Stimulated activated memory B cell treated with anti-CD40 and anti-IgM and Interleukin-4, amounts not matched to agents 10 μg/mL and 1 μg/mL and 100 μg/mL, for 72 hours (primary cell): ENCODE measurements at regions not wholly inside any gene's neighbourhood (a gene's known extent, or its start where the extent isn't known, plus 50 kb on each side); places are given as distances from the start of the nearest gene placed in this dataset.
"Not testable (repeated sequence)": the region's sequence is repeated elsewhere in the genome, so short reads cannot be mapped to it uniquely, and the experiment has no call there.

Source experiments
- ATAC-seq: fragments of 150-1000 bp; cut with Tn5 transposase; 2 replicates; pipeline ENCODE4 v1.10.0; 2021
- H3K27ac Mint-ChIP-seq: one replicate; pipeline ENCODE4 v1.8.0; 2022; ENCODE audit warnings: mild to moderate bottlenecking, mixed read lengths
- H3K27me3 Mint-ChIP-seq: one replicate; pipeline ENCODE4 v1.8.0; 2022; ENCODE audit warnings: mixed read lengths
- H3K36me3 Mint-ChIP-seq: one replicate; pipeline ENCODE4 v1.8.0; 2022; ENCODE audit warnings: mixed read lengths
- H3K4me1 Mint-ChIP-seq: one replicate; pipeline ENCODE4 v1.8.0; 2022; ENCODE audit warnings: mixed read lengths
- H3K4me3 Mint-ChIP-seq: one replicate; pipeline ENCODE4 v1.8.0; 2022; ENCODE audit warnings: mild to moderate bottlenecking, moderate library complexity, mixed read lengths
- H3K9me3 Mint-ChIP-seq: one replicate; pipeline ENCODE4 v1.8.0; 2022; ENCODE audit warnings: mixed read lengths

GRCh38 chr16:18181028-18181427 lies 155.5 kb downstream of the NPIPA8 start:
- ATAC-seq, H3K36me3 Mint-ChIP-seq, H3K27ac Mint-ChIP-seq, H3K4me3 Mint-ChIP-seq, H3K27me3 Mint-ChIP-seq, H3K4me1 Mint-ChIP-seq, H3K9me3 Mint-ChIP-seq: not testable (repeated sequence)

GRCh38 chr16:18173945-18174497 lies 162.5 kb downstream of the NPIPA8 start:
- not testable (repeated sequence) for H3K4me3 Mint-ChIP-seq, ATAC-seq, H3K9me3 Mint-ChIP-seq, H3K27me3 Mint-ChIP-seq, H3K27ac Mint-ChIP-seq, H3K36me3 Mint-ChIP-seq, H3K4me1 Mint-ChIP-seq

- H3K27me3 Mint-ChIP-seq, result peaks cover 15% of the 10 kb centered on the region
- H3K36me3 Mint-ChIP-seq, ATAC-seq, H3K4me1 Mint-ChIP-seq, H3K4me3 Mint-ChIP-seq, H3K27ac Mint-ChIP-seq: not testable (repeated sequence)
- peaks cover 11% of the 10 kb centered on the region for H3K9me3 Mint-ChIP-seq
These were observed 174.2 kb downstream of the NPIPA8 start for GRCh38 chr16:18162293-18162692.

DNA sequence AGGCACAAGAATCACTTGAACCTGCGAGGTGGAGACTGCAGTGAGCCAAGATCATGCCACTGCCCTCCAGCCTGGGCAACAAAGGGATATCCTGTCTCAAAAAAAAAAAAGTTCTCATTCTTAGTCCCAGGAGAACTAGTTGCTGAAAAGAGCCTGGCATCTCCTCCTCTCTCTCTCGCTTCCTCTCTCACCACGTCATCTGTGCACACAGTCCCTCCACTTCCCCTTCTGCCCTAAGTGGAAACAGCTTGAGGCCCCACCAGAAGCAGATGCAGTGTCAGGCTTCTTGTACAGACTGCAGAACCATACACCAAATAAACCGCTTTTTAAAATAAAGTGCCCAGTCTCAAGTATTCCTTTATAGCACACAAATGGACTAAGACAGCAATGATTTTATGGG lies 175.3 kb downstream of the NPIPA8 start:
- peaks cover 12% of the 10 kb centered on the region for H3K9me3 Mint-ChIP-seq
- H3K27me3 Mint-ChIP-seq, result peaks cover 18% of the 10 kb centered on the region
- not testable (repeated sequence) for H3K27ac Mint-ChIP-seq, H3K36me3 Mint-ChIP-seq, H3K4me3 Mint-ChIP-seq, H3K4me1 Mint-ChIP-seq
- ATAC-seq, result peak; percentile 56

DNA sequence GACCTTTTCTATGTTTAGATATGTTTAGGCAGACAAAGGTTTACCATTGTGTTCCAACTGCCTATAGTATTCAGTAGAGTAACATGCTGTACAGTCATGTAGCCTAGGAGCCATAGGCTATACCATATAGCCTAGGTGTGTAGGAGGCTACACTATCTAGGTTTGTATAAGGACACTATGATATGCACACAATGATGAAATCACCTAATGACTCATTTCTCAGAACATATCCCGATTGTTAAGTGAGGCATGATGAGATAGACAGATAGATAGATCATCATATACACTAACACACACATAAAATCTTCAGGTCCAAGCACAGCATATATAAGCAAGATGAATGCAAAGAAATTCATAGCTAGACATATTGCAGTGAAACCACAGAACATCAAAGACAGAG lies 177.4 kb downstream of the NPIPA8 start:
- H3K9me3 Mint-ChIP-seq, H3K36me3 Mint-ChIP-seq, ATAC-seq, H3K27ac Mint-ChIP-seq, H3K4me1 Mint-ChIP-seq, H3K4me3 Mint-ChIP-seq: not testable (repeated sequence)
- H3K27me3 Mint-ChIP-seq, result peaks cover 18% of the 10 kb centered on the region

GRCh38 chr16:18157854-18158253 lies 178.7 kb downstream of the NPIPA8 start:
- not testable (repeated sequence) for H3K27ac Mint-ChIP-seq, H3K36me3 Mint-ChIP-seq, H3K4me1 Mint-ChIP-seq, ATAC-seq, H3K4me3 Mint-ChIP-seq
- peaks cover 18% of the 10 kb centered on the region for H3K27me3 Mint-ChIP-seq
- H3K9me3 Mint-ChIP-seq, result peaks cover 11% of the 10 kb centered on the region

DNA sequence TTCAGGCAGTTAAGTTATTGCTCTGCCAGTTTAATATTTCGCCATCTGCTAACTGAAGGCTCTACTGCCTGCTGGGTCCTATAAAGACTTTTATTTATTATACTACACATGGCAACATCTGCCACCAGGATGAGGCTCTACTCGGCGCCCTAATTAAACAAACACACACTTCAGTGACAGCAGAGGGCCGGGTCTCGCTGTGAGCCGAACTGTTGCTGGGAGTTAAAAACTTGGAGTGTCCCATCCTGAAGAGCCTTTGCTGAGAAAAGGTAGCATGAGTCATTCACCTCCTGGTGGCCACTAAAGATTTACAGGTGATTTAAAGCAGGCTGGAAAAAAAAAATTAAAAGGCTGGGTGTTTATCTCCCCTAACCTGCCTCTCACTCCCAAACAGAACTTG lies 183.7 kb downstream of the NPIPA8 start:
- not testable (repeated sequence) for H3K4me1 Mint-ChIP-seq, H3K4me3 Mint-ChIP-seq, ATAC-seq, H3K36me3 Mint-ChIP-seq, H3K9me3 Mint-ChIP-seq, H3K27ac Mint-ChIP-seq
- peaks cover 21% of the 10 kb centered on the region for H3K27me3 Mint-ChIP-seq

DNA sequence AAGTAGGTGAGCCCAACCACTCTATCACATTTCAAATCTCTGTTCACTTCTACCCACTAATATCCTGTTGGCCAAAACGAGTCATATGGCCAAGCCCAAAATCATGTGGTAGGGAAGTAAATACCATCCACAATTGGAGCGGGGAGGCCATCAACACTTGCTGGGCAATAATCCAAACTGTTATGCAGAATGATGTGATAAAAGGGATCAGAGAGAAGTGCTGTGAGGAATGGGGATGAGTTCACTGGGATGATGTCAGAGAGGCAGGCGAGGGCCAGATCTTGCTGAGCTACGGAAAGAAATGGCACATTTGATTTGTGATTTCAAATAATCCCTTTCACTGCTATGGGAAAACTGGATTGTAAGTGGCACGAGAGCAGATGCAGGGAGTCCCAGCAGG lies 188.4 kb downstream of the NPIPA8 start:
- not testable (repeated sequence) for H3K9me3 Mint-ChIP-seq, H3K4me3 Mint-ChIP-seq, ATAC-seq, H3K36me3 Mint-ChIP-seq, H3K27ac Mint-ChIP-seq, H3K4me1 Mint-ChIP-seq
- H3K27me3 Mint-ChIP-seq, result peaks cover 12% of the 10 kb centered on the region

DNA sequence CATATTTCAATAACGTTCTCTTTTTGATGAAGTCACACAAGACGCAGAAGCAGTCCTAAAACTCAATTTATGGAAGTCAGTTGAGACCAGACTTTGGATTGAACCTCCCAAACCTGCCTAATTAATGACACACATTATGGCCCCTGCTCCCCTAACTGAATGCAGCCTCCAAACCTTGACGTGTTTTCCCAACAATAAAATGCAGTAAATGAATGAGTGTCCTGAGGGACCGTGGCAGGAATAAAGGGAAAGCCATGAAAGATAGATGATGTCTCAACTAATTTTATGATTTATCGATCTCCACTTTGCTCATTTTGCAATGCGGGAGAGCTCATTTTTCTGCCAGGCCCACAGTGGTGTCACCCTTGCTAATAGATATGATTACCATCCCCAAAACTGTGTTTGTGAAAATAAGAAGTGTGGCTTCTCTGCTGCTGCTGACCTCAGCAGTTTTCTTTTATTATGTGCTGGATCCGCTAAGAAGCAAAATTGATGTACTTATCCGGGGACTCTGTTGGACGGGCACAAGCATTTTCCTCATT lies 189.9 kb downstream of the NPIPA8 start:
- not testable (repeated sequence) for ATAC-seq, H3K27me3 Mint-ChIP-seq, H3K4me3 Mint-ChIP-seq, H3K4me1 Mint-ChIP-seq, H3K27ac Mint-ChIP-seq, H3K9me3 Mint-ChIP-seq, H3K36me3 Mint-ChIP-seq

DNA sequence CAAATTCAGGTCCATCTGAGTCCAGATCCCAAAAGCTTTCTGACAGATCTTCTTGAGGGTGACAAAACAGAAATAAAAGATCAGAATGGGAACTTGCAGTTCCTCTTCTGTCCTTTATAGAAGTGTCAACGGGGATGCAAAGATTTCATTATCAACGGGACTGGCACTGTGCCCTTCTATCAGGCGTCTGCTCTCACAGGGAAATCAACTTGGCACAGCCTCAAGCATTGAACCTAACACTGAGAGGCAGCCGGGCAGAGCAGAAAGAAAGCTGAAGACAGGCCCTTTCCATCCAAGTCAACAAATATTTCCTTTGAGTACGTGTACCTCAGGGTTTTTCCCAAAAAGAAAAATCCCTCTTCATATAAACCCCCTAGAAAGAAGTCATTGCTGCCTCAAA lies 194.5 kb downstream of the NPIPA8 start:
- H3K9me3 Mint-ChIP-seq, H3K27ac Mint-ChIP-seq, H3K4me1 Mint-ChIP-seq, H3K27me3 Mint-ChIP-seq, H3K4me3 Mint-ChIP-seq, ATAC-seq, H3K36me3 Mint-ChIP-seq: not testable (repeated sequence)

DNA sequence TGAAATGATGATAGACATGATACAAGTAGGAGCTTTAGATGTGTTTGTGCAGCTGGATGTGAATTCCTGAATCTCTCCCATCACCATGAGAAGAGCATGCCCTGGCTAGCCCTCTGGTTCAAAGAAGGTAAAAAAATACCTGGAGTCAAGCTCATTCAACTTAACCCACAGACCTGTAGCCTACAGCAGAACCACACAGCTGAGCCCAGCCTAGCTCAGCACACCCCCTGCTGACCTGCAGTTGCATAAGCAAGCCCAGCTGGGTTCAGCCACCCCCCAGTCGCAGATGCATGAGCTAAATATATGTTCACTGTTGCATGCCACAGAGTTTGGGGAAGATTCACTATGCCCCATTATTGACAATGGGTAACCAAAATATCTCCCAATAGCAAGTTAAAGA lies 200.2 kb downstream of the NPIPA8 start:
- not testable (repeated sequence) for H3K27ac Mint-ChIP-seq

DNA sequence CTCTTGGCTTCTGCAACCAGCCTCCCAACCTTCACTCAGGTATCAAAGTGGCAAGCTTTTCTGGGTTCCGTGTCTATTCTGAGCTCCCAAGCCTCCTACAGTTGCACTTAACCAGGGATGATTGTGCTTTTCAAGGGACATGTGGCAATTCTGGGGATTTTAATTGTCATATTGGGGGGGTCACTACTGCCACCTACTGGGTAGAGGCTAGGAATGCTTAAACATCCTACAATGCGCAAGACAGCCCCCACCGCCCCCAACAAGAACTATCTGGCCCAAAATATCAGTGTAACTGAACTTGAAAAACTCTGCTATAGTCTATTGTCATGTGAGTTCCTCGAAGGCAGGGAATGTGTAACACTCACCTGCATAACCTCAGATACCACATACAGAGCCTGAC lies 201.5 kb downstream of the NPIPA8 start:
- ATAC-seq, H3K27me3 Mint-ChIP-seq, H3K27ac Mint-ChIP-seq, H3K4me1 Mint-ChIP-seq, H3K9me3 Mint-ChIP-seq, H3K4me3 Mint-ChIP-seq, H3K36me3 Mint-ChIP-seq: not testable (repeated sequence)

More for the DNA sequence above, 200.2 kb downstream of the NPIPA8 start:
- not testable (repeated sequence) for H3K4me1 Mint-ChIP-seq, H3K36me3 Mint-ChIP-seq, ATAC-seq, H3K4me3 Mint-ChIP-seq, H3K9me3 Mint-ChIP-seq, H3K27me3 Mint-ChIP-seq

DNA sequence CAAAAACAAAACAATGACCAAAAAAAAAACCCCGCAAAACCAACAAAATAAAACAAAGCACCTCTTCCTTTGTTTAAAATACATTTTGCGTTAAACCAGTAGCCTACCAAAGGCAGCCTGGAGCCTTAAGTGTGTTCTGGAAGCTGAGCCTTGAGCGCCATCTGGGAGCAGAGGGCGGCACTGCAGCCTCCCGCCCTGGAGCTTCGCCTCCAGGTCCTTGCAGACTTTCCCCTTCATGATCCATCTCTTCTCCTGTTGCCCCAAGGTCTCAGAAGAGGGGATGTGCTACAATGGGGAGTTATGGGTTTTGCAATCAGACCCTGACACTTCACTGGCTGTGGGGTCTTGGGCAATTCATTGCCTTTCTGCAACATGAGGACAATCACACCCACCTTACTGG lies 204.9 kb downstream of the NPIPA8 start:
- H3K9me3 Mint-ChIP-seq, H3K4me3 Mint-ChIP-seq, H3K4me1 Mint-ChIP-seq, H3K27me3 Mint-ChIP-seq, H3K36me3 Mint-ChIP-seq, H3K27ac Mint-ChIP-seq: not testable (repeated sequence)
- ATAC-seq, result peak; percentile 77

DNA sequence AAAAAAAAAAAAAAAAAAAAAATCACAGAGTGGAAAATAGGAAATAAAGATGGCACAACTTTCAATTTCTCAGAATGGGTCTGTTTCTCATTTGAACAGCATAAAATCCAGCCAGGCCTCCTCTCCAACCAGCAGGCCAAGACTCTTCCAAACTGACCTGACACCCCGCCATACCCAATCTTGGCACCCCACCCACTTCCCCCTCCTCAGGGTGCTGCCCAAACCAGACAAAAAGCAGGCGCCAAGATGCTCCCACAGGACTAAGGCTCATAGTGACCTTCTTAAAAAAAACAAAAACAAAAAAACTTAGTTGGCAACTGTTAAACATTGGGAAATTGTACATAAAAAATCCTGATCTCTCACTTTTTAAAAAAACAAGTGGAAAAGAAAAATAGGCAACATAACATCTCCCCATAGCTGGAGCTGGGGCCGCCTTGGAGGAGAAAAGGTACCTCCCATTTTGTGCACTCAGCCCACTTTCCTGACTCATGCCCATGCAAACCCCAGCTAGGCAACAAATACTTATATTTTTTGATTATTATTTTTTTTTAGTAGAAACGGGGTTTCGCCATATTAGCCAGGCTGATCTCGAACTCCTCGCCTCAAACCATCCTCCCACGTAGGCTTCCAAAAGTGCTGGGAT lies 205.9 kb downstream of the NPIPA8 start:
- H3K9me3 Mint-ChIP-seq, H3K4me3 Mint-ChIP-seq, H3K4me1 Mint-ChIP-seq, H3K36me3 Mint-ChIP-seq, ATAC-seq, H3K27ac Mint-ChIP-seq, H3K27me3 Mint-ChIP-seq: not testable (repeated sequence)

DNA sequence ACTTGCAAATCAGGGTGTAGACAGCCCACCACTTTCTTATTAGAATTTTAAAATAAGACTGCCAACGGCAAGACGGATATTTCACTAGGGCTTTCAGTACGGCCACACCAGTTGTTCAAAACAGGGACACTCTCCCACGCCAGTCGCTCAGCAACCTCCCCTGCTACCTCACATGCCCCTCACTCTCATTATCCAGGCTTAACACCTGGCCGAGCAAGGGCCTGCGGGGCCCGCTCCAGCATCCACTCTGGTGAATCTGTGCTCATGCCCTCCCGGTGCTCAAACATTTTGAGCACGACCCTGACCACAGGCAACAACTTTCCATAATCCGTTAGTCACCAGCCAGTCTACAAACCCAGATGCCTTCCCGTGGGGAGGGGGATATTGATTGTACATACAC lies 209.5 kb downstream of the NPIPA8 start:
- H3K4me1 Mint-ChIP-seq, ATAC-seq, H3K9me3 Mint-ChIP-seq, H3K36me3 Mint-ChIP-seq, H3K27me3 Mint-ChIP-seq, H3K4me3 Mint-ChIP-seq, H3K27ac Mint-ChIP-seq: not testable (repeated sequence)

DNA sequence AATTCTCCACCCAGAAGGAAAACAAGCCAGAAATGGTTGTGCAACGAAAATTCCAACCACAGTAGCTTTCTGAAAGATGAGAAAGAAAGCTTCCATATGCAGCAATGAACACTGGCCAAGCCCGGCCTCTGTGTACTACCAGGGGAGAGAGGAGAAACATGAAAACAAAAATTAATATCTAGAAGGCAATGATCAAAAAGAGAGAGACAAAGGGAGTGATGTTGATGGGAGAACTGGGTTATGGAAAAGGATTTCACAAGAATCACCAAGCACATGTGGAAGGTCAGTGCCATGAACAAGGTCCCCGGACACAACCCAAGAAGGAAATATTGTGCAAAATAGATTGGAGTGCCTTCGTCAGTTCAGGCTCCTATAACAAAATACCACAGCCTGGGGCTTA lies 217.4 kb downstream of the NPIPA8 start:
- not testable (repeated sequence) for H3K36me3 Mint-ChIP-seq, H3K9me3 Mint-ChIP-seq, H3K4me1 Mint-ChIP-seq, H3K27me3 Mint-ChIP-seq, H3K4me3 Mint-ChIP-seq, H3K27ac Mint-ChIP-seq, ATAC-seq

DNA sequence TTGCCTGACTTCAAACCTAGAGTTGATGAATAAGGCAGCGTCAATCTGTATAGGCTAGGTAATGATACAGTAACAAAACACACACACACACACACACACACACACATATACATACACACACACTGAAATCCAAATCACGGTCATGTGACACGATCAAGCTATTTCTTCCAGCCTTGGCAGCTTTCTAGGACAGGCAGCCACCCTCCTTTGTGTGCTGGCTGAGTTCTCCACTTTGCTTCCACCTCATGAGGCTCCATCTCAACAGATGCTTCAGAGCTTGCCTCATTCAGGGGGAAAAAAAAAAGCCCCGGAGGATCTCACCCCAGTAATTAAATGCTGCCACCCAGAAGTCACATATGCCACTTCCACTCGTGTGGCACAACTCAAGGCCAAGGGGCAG lies 217.9 kb downstream of the NPIPA8 start:
- ATAC-seq, H3K36me3 Mint-ChIP-seq, H3K4me1 Mint-ChIP-seq, H3K27ac Mint-ChIP-seq, H3K4me3 Mint-ChIP-seq, H3K9me3 Mint-ChIP-seq, H3K27me3 Mint-ChIP-seq: not testable (repeated sequence)
